ENCODE measurements at regions not wholly inside any gene's neighbourhood (a gene's known extent, or its start where the extent isn't known, plus 50 kb on each side); places are given as distances from the start of the nearest gene placed in this dataset.
"Not testable (repeated sequence)": the region's sequence is repeated elsewhere in the genome, so short reads cannot be mapped to it uniquely, and the experiment has no call there.

GRCh38 chr5:111922344-111922743 is 165.3 kb upstream of the NREP start:
- ATAC-seq (ENCODE audit: poor library complexity) (no peak), DNase-seq (no peak)
- no peaks in the 10 kb centered on the region for H3K36me3 ChIP-seq (ENCODE audit: insufficient read depth, low read length)
- Mint-ChIP-seq H3K36me3 (ENCODE audit: low read depth) (no peaks in the 10 kb centered on the region), H3K9me3 (peaks cover 3% of the 10 kb centered on the region), H3K4me1 (ENCODE audit: low read depth) (no peaks in the 10 kb centered on the region), H3K27me3 (no peaks in the 10 kb centered on the region), H3K27ac (no peak overlapping the region), H3K4me3 (no peak overlapping the region)
- H3K4me1 ChIP-seq (ENCODE audit: insufficient read depth, low read length), result no peaks in the 10 kb centered on the region
- CTCF ChIA-PET, result no interaction called here
- no peak overlapping the region for H3K4me3 ChIP-seq (ENCODE audit: low read length)
- intact Hi-C loops (cut with DNase I, micrococcal nuclease), result no loop called here
- H3K9me3 ChIP-seq (ENCODE audit: control insufficient read depth in 1 of 2, insufficient read depth in 1 of 2, low read length in 2 of 2), result no peaks in the 10 kb centered on the region
- no peaks in the 10 kb centered on the region for H3K27me3 ChIP-seq (ENCODE audit: control insufficient read depth in 1 of 2, insufficient read depth in 2 of 2, low read length in 2 of 2)
- POLR2A ChIA-PET, result no interaction called here
- H3K27ac ChIP-seq (ENCODE audit: low read depth in 1 of 2, low read length in 2 of 2), result no peak overlapping the region
- no peak for TF ChIP-seq CTCF (IDR thresholded peaks at IDR 0.05)

- H3K27ac Mint-ChIP-seq; H3K4me3 Mint-ChIP-seq; H3K4me1 Mint-ChIP-seq (ENCODE audit: low read depth); H3K27ac ChIP-seq (ENCODE audit: low read depth in 1 of 2, low read length in 2 of 2); H3K4me3 ChIP-seq (ENCODE audit: low read length); ATAC-seq (ENCODE audit: poor library complexity); H3K36me3 ChIP-seq (ENCODE audit: insufficient read depth, low read length); POLR2A ChIA-PET; H3K27me3 Mint-ChIP-seq; H3K9me3 ChIP-seq (ENCODE audit: control insufficient read depth in 1 of 2, insufficient read depth in 1 of 2, low read length in 2 of 2); H3K27me3 ChIP-seq (ENCODE audit: control insufficient read depth in 1 of 2, insufficient read depth in 2 of 2, low read length in 2 of 2); H3K36me3 Mint-ChIP-seq (ENCODE audit: low read depth); DNase-seq; H3K4me1 ChIP-seq (ENCODE audit: insufficient read depth, low read length); CTCF ChIA-PET; intact Hi-C loops (cut with DNase I, micrococcal nuclease); H3K9me3 Mint-ChIP-seq: not testable (repeated sequence)
Measured at GRCh38 chr5:111921691-111922090, 164.7 kb upstream of the NREP start.

- CTCF ChIA-PET, result no interaction called here
- H3K36me3 ChIP-seq (ENCODE audit: insufficient read depth, low read length), result no peaks in the 10 kb centered on the region
- no peaks in the 10 kb centered on the region for H3K36me3 Mint-ChIP-seq (ENCODE audit: low read depth)
- no peak overlapping the region for H3K4me3 Mint-ChIP-seq
- no peaks in the 10 kb centered on the region for H3K4me1 Mint-ChIP-seq (ENCODE audit: low read depth)
- no peaks in the 10 kb centered on the region for H3K27me3 ChIP-seq (ENCODE audit: control insufficient read depth in 1 of 2, insufficient read depth in 2 of 2, low read length in 2 of 2)
- H3K27ac ChIP-seq (ENCODE audit: low read depth in 1 of 2, low read length in 2 of 2), result no peak overlapping the region
- DNase-seq (no peak), ATAC-seq (ENCODE audit: poor library complexity) (no peak)
- no peaks in the 10 kb centered on the region for H3K27me3 Mint-ChIP-seq
- no peaks in the 10 kb centered on the region for H3K9me3 ChIP-seq (ENCODE audit: control insufficient read depth in 1 of 2, insufficient read depth in 1 of 2, low read length in 2 of 2)
- no peak for TF ChIP-seq CTCF (IDR thresholded peaks at IDR 0.05)
- POLR2A ChIA-PET, result no interaction called here
- H3K4me3 ChIP-seq (ENCODE audit: low read length), result no peak overlapping the region
- intact Hi-C loops (cut with DNase I, micrococcal nuclease), result no loop called here
- H3K9me3 Mint-ChIP-seq, result peaks cover 3% of the 10 kb centered on the region
- no peaks in the 10 kb centered on the region for H3K4me1 ChIP-seq (ENCODE audit: insufficient read depth, low read length)
- no peak overlapping the region for H3K27ac Mint-ChIP-seq
Measured at GRCh38 chr5:111914966-111915636, 158.1 kb upstream of the NREP start.

- peaks cover 0 to 10% of the 10 kb centered on the region in 2 experiments for H3K9me3 ChIP-seq (ENCODE audit: control insufficient read depth in 1 of 2, insufficient read depth in 1 of 2, low read length in 2 of 2)
- ATAC-seq (ENCODE audit: poor library complexity) (no peak), DNase-seq (no peak)
- intact Hi-C loops (cut with DNase I, micrococcal nuclease), result no loop called here
- no peak overlapping the region for H3K4me3 ChIP-seq (ENCODE audit: low read length)
- Mint-ChIP-seq H3K4me3 (no peak overlapping the region), H3K36me3 (ENCODE audit: low read depth) (no peaks in the 10 kb centered on the region), H3K27me3 (no peaks in the 10 kb centered on the region), H3K4me1 (ENCODE audit: low read depth) (no peaks in the 10 kb centered on the region), H3K27ac (no peak overlapping the region), H3K9me3 (peaks cover 11% of the 10 kb centered on the region)
- no peaks in the 10 kb centered on the region for H3K4me1 ChIP-seq (ENCODE audit: insufficient read depth, low read length)
- no peaks in the 10 kb centered on the region for H3K36me3 ChIP-seq (ENCODE audit: insufficient read depth, low read length)
- no peak overlapping the region for H3K27ac ChIP-seq (ENCODE audit: low read depth in 1 of 2, low read length in 2 of 2)
- ChIA-PET CTCF (no interaction called here), POLR2A (no interaction called here)
- H3K27me3 ChIP-seq (ENCODE audit: control insufficient read depth in 1 of 2, insufficient read depth in 2 of 2, low read length in 2 of 2), result no peaks in the 10 kb centered on the region
- no peak for TF ChIP-seq CTCF (IDR thresholded peaks at IDR 0.05)
Measured at GRCh38 chr5:111902436-111902835, 145.4 kb upstream of the NREP start.

Measured in CD4-positive, alpha-beta T cell (primary cell).